Suprapubic skin (tissue), 4 donors: ENCODE measurements at regions not wholly inside any gene's neighbourhood (a gene's known extent, or its start where the extent isn't known, plus 50 kb on each side); places are given as distances from the start of the nearest gene placed in this dataset.

Experiments
- CTCF ChIP-seq, 2 donors: fragments of 200-600 bp in 1 of 2; fragments of 450-650 bp in 1 of 2; sonication (generic) in 1 of 2; IDR thresholded peaks; one replicate each; pipeline ENCODE4 v1.5.1; 2016 to 2019; ENCODE audit warnings: antibody characterized with exemption in 2 of 2, mild to moderate bottlenecking in 1 of 2, moderate library complexity in 1 of 2
- EP300 ChIP-seq: sonication (generic); formaldehyde crosslinking; IDR thresholded peaks from one replicate; pipeline ENCODE4 v1.6.1; 2017; ENCODE audit warnings: antibody characterized with exemption
- POLR2A ChIP-seq, 2 donors: fragments of 450-650 bp; IDR thresholded peaks; one replicate each; pipeline ENCODE4 v1.6.1; 2017; ENCODE audit warnings: antibody characterized with exemption in 2 of 2, mild to moderate bottlenecking in 2 of 2, moderate library complexity in 2 of 2
- POLR2AphosphoS5 ChIP-seq, 3 donors: sonication (generic); formaldehyde crosslinking; IDR thresholded peaks; one replicate each; pipeline ENCODE4 v1.6.1; 2017; ENCODE audit warnings: antibody characterized with exemption in 3 of 3

GRCh38 chr6:74277777-74278186 is 581.8 kb downstream of the CD109 start:
- TF ChIP-seq CTCF (IDR thresholded peaks at IDR 0.05) (no peak), POLR2AphosphoS5 (IDR thresholded peaks at IDR 0.05) (no peak), POLR2A (IDR thresholded peaks at IDR 0.05) (no peak), EP300 (no peak)
